ENCODE measurements at regions not wholly inside any gene's neighbourhood (a gene's known extent, or its start where the extent isn't known, plus 50 kb on each side); places are given as distances from the start of the nearest gene placed in this dataset.

GRCh38 chr1:170402476-170403311 is 129.3 kb upstream of the GORAB start:
- WGBS (ENCODE audit: insufficient coverage, low coverage, missing lambda C conversion rate) = 0% methylated on average over 4 of the region's 4 CpGs
- H3K4me3 ChIP-seq = no peak overlapping the region
- no peaks in the 10 kb centered on the region for H3K4me1 ChIP-seq (replicated peaks in 1 of 2; ENCODE audit: control insufficient read depth in 2 of 2, insufficient read depth in 2 of 2, low read length in 2 of 2)
- H3K9me3 ChIP-seq (replicated peaks; ENCODE audit: control insufficient read depth, insufficient read depth, low read depth, low read length) = no peaks in the 10 kb centered on the region
- FAIRE-seq (no peak), ATAC-seq (no peak), DNase-seq (ENCODE audit: extremely low read depth in 1 of 4, low spot score in 3 of 4) (no peak)
- no peak overlapping the region for H3K27ac ChIP-seq (ENCODE audit: extremely low read depth, low read depth, low read length)
- no peaks in the 10 kb centered on the region for H3K79me2 ChIP-seq (ENCODE audit: control insufficient read depth, insufficient read depth, low read length)
- TF ChIP-seq HDAC6 (IDR thresholded peaks at IDR 0.05; ENCODE audit: low read depth, low read length) (no peak), MAFG (tag; conservative IDR thresholded peaks at IDR 0.05) (0 out of 2 replicates have a peak, but pooled peaks have one; percentile 22)
- POLR2A ChIA-PET = no interaction called here
- H3K4me2 ChIP-seq (ENCODE audit: insufficient read depth, low read length) = no peak overlapping the region
- no peak overlapping the region for H3K9ac ChIP-seq (ENCODE audit: insufficient read depth in 1 of 2, low read depth in 2 of 2, low read length in 2 of 2)
- intact Hi-C loops (cut with micrococcal nuclease) (loop anchor here (10.0 kb wide), 1 partner anchor 388 kb away; no protein-coding TSS in a partner anchor), in situ Hi-C loops (cut with MboI) (no loop called here)
- H2AFZ ChIP-seq (ENCODE audit: low read depth, low read length) = no peak overlapping the region
- no peaks in the 10 kb centered on the region for H3K36me3 ChIP-seq (ENCODE audit: control insufficient read depth, insufficient read depth, low read length)
- CTCF ChIA-PET (ENCODE audit: low intra/inter-chr PET ratio) = no interaction called here
- no peaks in the 10 kb centered on the region for H4K20me1 ChIP-seq (replicated peaks; ENCODE audit: control insufficient read depth, insufficient read depth, low read length)
- H3K27me3 ChIP-seq (ENCODE audit: control insufficient read depth in 2 of 2, insufficient read depth in 2 of 2, low read length in 2 of 2) = no peaks in the 10 kb centered on the region
- BruUV-seq (replicated peaks) = no TSS peak
- no peaks in the 10 kb centered on the region for H3K9me1 ChIP-seq (ENCODE audit: control insufficient read depth, insufficient read depth, low read length)

- FAIRE-seq (no peak), DNase-seq (ENCODE audit: extremely low read depth in 1 of 4, low spot score in 3 of 4) (no peak)
- TF ChIP-seq HINFP (tag; conservative IDR thresholded peaks at IDR 0.05; ENCODE audit: low read depth) = no peak
- TF ChIP-seq ZNF644 (tag; IDR thresholded peaks at IDR 0.05; ENCODE audit: low read depth) = no peak
- no peak for TF ChIP-seq ZBTB11 (CRISPR knock-in tag; IDR thresholded peaks at IDR 0.05)
- TF ChIP-seq ZNF277 (CRISPR knock-in tag; IDR thresholded peaks at IDR 0.05; ENCODE audit: borderline replicate concordance) = no peak
- no peak for TF ChIP-seq SAFB (IDR thresholded peaks at IDR 0.05; ENCODE audit: borderline replicate concordance, low read depth, low read length)
These were observed 124.8 kb upstream of the GORAB start for GRCh38 chr1:170407138-170407537.

More at GRCh38 chr1:170407138-170407537, 124.8 kb upstream of the GORAB start:
- ATAC-seq = no peak
- Histone ChIP-seq H3K4me1 (replicated peaks in 1 of 2; ENCODE audit: control insufficient read depth in 2 of 2, insufficient read depth in 2 of 2, low read length in 2 of 2) (no peaks in the 10 kb centered on the region), H3K36me3 (ENCODE audit: control insufficient read depth, insufficient read depth, low read length) (no peaks in the 10 kb centered on the region), H3K79me2 (ENCODE audit: control insufficient read depth, insufficient read depth, low read length) (no peaks in the 10 kb centered on the region), H2AFZ (ENCODE audit: low read depth, low read length) (no peak overlapping the region), H3K27me3 (ENCODE audit: control insufficient read depth in 2 of 2, insufficient read depth in 2 of 2, low read length in 2 of 2) (no peaks in the 10 kb centered on the region), H3K27ac (ENCODE audit: extremely low read depth, low read depth, low read length) (no peak overlapping the region), H3K9ac (ENCODE audit: insufficient read depth in 1 of 2, low read depth in 2 of 2, low read length in 2 of 2) (no peak overlapping the region), H3K4me2 (ENCODE audit: insufficient read depth, low read length) (no peak overlapping the region), H3K4me3 (no peak overlapping the region), H3K9me3 (replicated peaks; ENCODE audit: control insufficient read depth, insufficient read depth, low read depth, low read length) (no peaks in the 10 kb centered on the region), H4K20me1 (replicated peaks; ENCODE audit: control insufficient read depth, insufficient read depth, low read length) (no peaks in the 10 kb centered on the region), H3K9me1 (ENCODE audit: control insufficient read depth, insufficient read depth, low read length) (no peaks in the 10 kb centered on the region)
- BruUV-seq (replicated peaks) = no TSS peak
- 0% methylated on average over 2 of the region's 2 CpGs for WGBS (ENCODE audit: insufficient coverage, low coverage, missing lambda C conversion rate)
- CTCF ChIA-PET (ENCODE audit: low intra/inter-chr PET ratio) = no interaction called here
- POLR2A ChIA-PET = no interaction called here
- intact Hi-C loops (cut with micrococcal nuclease) = loop anchor here (10.0 kb wide), 1 partner anchor 392 kb away; no protein-coding TSS in a partner anchor
- in situ Hi-C loops (cut with MboI) = no loop called here
